OCI-LY1 (cell line): ENCODE measurements at regions not wholly inside any gene's neighbourhood (a gene's known extent, or its start where the extent isn't known, plus 50 kb on each side); places are given as distances from the start of the nearest gene placed in this dataset.

Source experiments
- EZH2 ChIP-seq: fragments of 200-600 bp; sonication (generic), shearing (Covaris generic); IDR thresholded peaks from 2 replicates; pipeline ENCODE4 v1.8.0; 2017; ENCODE audit warnings: borderline replicate concordance, mixed run types, mild to moderate bottlenecking, antibody characterized with exemption, low read length, moderate library complexity, mixed read lengths
- TF ChIP-seq, protein P1 (sequence below): fragments of 200-600 bp; sonication (generic), shearing (Covaris generic); IDR thresholded peaks from 2 replicates; pipeline ENCODE4 v1.5.1; 2017; ENCODE audit warnings: mild to moderate bottlenecking, antibody characterized with exemption, low read length, moderate library complexity, mixed read lengths

DNA sequence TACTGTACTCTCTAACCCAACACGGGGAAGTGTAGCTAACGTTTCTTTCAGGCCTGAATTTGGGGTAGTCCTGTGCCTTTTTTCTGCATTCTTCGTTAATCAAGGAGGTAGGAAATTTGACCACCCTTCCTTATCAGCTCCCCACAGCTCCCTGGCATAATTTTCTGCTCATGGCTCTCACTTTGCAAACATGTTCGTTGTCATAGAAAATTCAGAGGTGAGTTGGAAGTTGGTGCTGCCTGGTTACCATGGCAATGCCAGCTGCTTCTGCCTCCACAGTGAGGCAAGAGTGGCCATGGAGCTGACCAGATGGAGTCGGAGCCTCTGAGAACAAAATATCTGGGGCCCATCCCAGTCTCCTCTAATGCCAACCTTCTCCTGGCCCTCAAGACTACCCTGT, 116.6 kb upstream of the BOD1 start:
- no peak for TF ChIP-seq EZH2
- TF ChIP-seq, protein P1, sequence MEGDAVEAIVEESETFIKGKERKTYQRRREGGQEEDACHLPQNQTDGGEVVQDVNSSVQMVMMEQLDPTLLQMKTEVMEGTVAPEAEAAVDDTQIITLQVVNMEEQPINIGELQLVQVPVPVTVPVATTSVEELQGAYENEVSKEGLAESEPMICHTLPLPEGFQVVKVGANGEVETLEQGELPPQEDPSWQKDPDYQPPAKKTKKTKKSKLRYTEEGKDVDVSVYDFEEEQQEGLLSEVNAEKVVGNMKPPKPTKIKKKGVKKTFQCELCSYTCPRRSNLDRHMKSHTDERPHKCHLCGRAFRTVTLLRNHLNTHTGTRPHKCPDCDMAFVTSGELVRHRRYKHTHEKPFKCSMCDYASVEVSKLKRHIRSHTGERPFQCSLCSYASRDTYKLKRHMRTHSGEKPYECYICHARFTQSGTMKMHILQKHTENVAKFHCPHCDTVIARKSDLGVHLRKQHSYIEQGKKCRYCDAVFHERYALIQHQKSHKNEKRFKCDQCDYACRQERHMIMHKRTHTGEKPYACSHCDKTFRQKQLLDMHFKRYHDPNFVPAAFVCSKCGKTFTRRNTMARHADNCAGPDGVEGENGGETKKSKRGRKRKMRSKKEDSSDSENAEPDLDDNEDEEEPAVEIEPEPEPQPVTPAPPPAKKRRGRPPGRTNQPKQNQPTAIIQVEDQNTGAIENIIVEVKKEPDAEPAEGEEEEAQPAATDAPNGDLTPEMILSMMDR, result no peak
